Upper lobe of right lung (tissue), 1 donor: ENCODE measurements at regions not wholly inside any gene's neighbourhood (a gene's known extent, or its start where the extent isn't known, plus 50 kb on each side); places are given as distances from the start of the nearest gene placed in this dataset.

Experiments
- ATAC-seq: fragments of 200-7000 bp; cut with Tn5 transposase; one replicate; pipeline ENCODE4 v1.9.1; 2020; ENCODE audit warnings: mild to moderate bottlenecking, moderate library complexity
- DNase-seq: peaks from one replicate; pipeline ENCODE4 v3.0.0-alpha.2; 2020
- H3K27ac ChIP-seq: fragments of 200-600 bp; one replicate; pipeline ENCODE4 v1.8.0; 2022
- H3K27me3 ChIP-seq: fragments of 200-600 bp; one replicate; pipeline ENCODE4 v1.8.0; 2022; ENCODE audit warnings: mild to moderate bottlenecking
- H3K36me3 ChIP-seq: fragments of 200-600 bp; one replicate; pipeline ENCODE4 v1.8.0; 2022
- H3K4me1 ChIP-seq: fragments of 200-600 bp; one replicate; pipeline ENCODE4 v1.8.0; 2022
- H3K4me3 ChIP-seq: fragments of 200-600 bp; one replicate; pipeline ENCODE4 v1.8.0; 2022; ENCODE audit warnings: mild to moderate bottlenecking
- H3K9me3 ChIP-seq: fragments of 200-600 bp; one replicate; pipeline ENCODE4 v1.8.0; 2022
- CTCF ChIP-seq: fragments of 200-600 bp; IDR thresholded peaks from one replicate; pipeline ENCODE4 v1.8.0; 2022; ENCODE audit warnings: antibody characterized with exemption
- intact Hi-C: fragments of 100-400 bp; cut with DNase I; formaldehyde crosslinking; loops from one replicate; pipeline ENCODE4 v1.11.0; 2022
- donor health status: DM: no; HTN: yes; CAD: no; lungs with severe emphysema.

GRCh38 chr5:154664869-154665268, 90.3 kb upstream of the LARP1 start:
- Histone ChIP-seq H3K4me3 (no peak overlapping the region), H3K27me3 (no peaks in the 10 kb centered on the region), H3K9me3 (no peaks in the 10 kb centered on the region), H3K4me1 (no peaks in the 10 kb centered on the region), H3K36me3 (no peaks in the 10 kb centered on the region), H3K27ac (no peak overlapping the region)
- TF ChIP-seq CTCF, result no peak
- DNase-seq (no peak), ATAC-seq (no peak)
- intact Hi-C loops, result no loop called here

- Histone ChIP-seq H3K27me3 (no peaks in the 10 kb centered on the region), H3K4me1 (no peaks in the 10 kb centered on the region), H3K4me3 (no peak overlapping the region), H3K27ac (no peak overlapping the region), H3K36me3 (no peaks in the 10 kb centered on the region), H3K9me3 (no peaks in the 10 kb centered on the region)
- DNase-seq (peak; percentile 26), ATAC-seq (no peak)
- intact Hi-C loops, result no loop called here
- TF ChIP-seq CTCF, result no peak
These were observed 91.8 kb upstream of the LARP1 start for GRCh38 chr5:154663424-154663823.

- peaks cover 17% of the 10 kb centered on the region for H3K4me1 ChIP-seq
- H3K27me3 ChIP-seq, result no peaks in the 10 kb centered on the region
- peak; percentile 33 for ATAC-seq
- peak overlapping the region; percentile 44 for H3K27ac ChIP-seq
- peak; percentile 13 for DNase-seq
- H3K36me3 ChIP-seq, result no peaks in the 10 kb centered on the region
- no peak for TF ChIP-seq CTCF
- no peaks in the 10 kb centered on the region for H3K9me3 ChIP-seq
- H3K4me3 ChIP-seq, result no peak overlapping the region
- intact Hi-C loops, result loop anchor here (5.0 kb wide), 1 partner anchor 153 kb away; no protein-coding TSS in a partner anchor
These were observed 100.4 kb upstream of the LARP1 start for GRCh38 chr5:154654486-154655371.

- Histone ChIP-seq H3K9me3 (no peaks in the 10 kb centered on the region), H3K27ac (peak overlapping the region; percentile 44), H3K36me3 (no peaks in the 10 kb centered on the region), H3K4me1 (peaks cover 17% of the 10 kb centered on the region), H3K27me3 (no peaks in the 10 kb centered on the region), H3K4me3 (no peak overlapping the region)
- peak; percentile 22 for ATAC-seq
- DNase-seq, result peak; percentile 58
- no peak for TF ChIP-seq CTCF
- intact Hi-C loops, result no loop called here
These were observed 101.3 kb upstream of the LARP1 start for GRCh38 chr5:154653764-154654485.

- ATAC-seq (peak; percentile 7), DNase-seq (peak; percentile 46)
- Histone ChIP-seq H3K27ac (no peak overlapping the region), H3K27me3 (no peaks in the 10 kb centered on the region), H3K9me3 (no peaks in the 10 kb centered on the region), H3K36me3 (no peaks in the 10 kb centered on the region), H3K4me3 (no peak overlapping the region), H3K4me1 (peaks cover 17% of the 10 kb centered on the region)
- intact Hi-C loops, result no loop called here
- no peak for TF ChIP-seq CTCF
These were observed 101.8 kb upstream of the LARP1 start for GRCh38 chr5:154653418-154653763.
